Activated B cell treated with CpG ODN at 0.5 μM for 24 hours (primary cell): ENCODE measurements at regions not wholly inside any gene's neighbourhood (a gene's known extent, or its start where the extent isn't known, plus 50 kb on each side); places are given as distances from the start of the nearest gene placed in this dataset.
"Not testable (repeated sequence)": the region's sequence is repeated elsewhere in the genome, so short reads cannot be mapped to it uniquely, and the experiment has no call there.

ENCODE experiments used
- ATAC-seq: fragments of 200-7000 bp; cut with Tn5 transposase; one replicate; pipeline ENCODE4 v1.10.0; 2021; ENCODE audit warnings: low read depth, mild to moderate bottlenecking, moderate library complexity
- CTCF ChIA-PET: fragments of 350-600 bp; sonication (Branson Sonifier 250); formaldehyde crosslinking; loops from one replicate; lab custom pipeline; 2021; ENCODE audit warnings: antibody characterized with exemption; lab: Charles Lee
- POLR2A ChIA-PET: fragments of 350-600 bp; sonication (Branson Sonifier 250); formaldehyde crosslinking; loops from one replicate; lab custom pipeline; 2021; ENCODE audit warnings: antibody characterized with exemption; lab: Charles Lee
- DNase-seq: peaks from one replicate; pipeline ENCODE4 v3.0.0; 2022
- H3K27ac Mint-ChIP-seq: one replicate; pipeline ENCODE4 v1.8.0; 2020; ENCODE audit warnings: mixed read lengths
- H3K27me3 Mint-ChIP-seq: one replicate; pipeline ENCODE4 v1.8.0; 2021; ENCODE audit warnings: mixed read lengths
- H3K36me3 Mint-ChIP-seq: one replicate; pipeline ENCODE4 v1.8.0; 2021; ENCODE audit warnings: low read depth, mixed read lengths
- H3K4me1 Mint-ChIP-seq: one replicate; pipeline ENCODE4 v1.8.0; 2021; ENCODE audit warnings: mixed read lengths
- H3K4me3 Mint-ChIP-seq: one replicate; pipeline ENCODE4 v1.8.0; 2020; ENCODE audit warnings: mild to moderate bottlenecking, mixed read lengths
- H3K9me3 Mint-ChIP-seq: one replicate; pipeline ENCODE4 v1.8.0; 2020; ENCODE audit warnings: mixed read lengths
- CTCF ChIP-seq: fragments of 200-600 bp; IDR thresholded peaks from one replicate; pipeline ENCODE4 v1.8.0; 2022; ENCODE audit warnings: antibody characterized with exemption, mild to moderate bottlenecking
- intact Hi-C: fragments of 100-400 bp; cut with micrococcal nuclease; formaldehyde crosslinking; loops from one replicate; pipeline ENCODE4 v1.15.1; 2024

GRCh38 chr2:177002983-177003382 is 209.6 kb upstream of the HNRNPA3 start:
- ATAC-seq = no peak
- no peak for DNase-seq
- no peak for TF ChIP-seq CTCF
- CTCF ChIA-PET = no interaction called here
- POLR2A ChIA-PET = no interaction called here
- H3K36me3 Mint-ChIP-seq = no peaks in the 10 kb centered on the region
- no peaks in the 10 kb centered on the region for H3K9me3 Mint-ChIP-seq
- no peaks in the 10 kb centered on the region for H3K27me3 Mint-ChIP-seq
- peaks cover 6% of the 10 kb centered on the region for H3K4me1 Mint-ChIP-seq
- no peak overlapping the region for H3K4me3 Mint-ChIP-seq
- intact Hi-C loops = no loop called here
- H3K27ac Mint-ChIP-seq = no peak overlapping the region

- H3K9me3 Mint-ChIP-seq, POLR2A ChIA-PET, intact Hi-C loops, H3K4me3 Mint-ChIP-seq, DNase-seq, H3K36me3 Mint-ChIP-seq, H3K4me1 Mint-ChIP-seq, H3K27ac Mint-ChIP-seq, CTCF ChIA-PET, ATAC-seq: not testable (repeated sequence)
- H3K27me3 Mint-ChIP-seq = peaks cover 12% of the 10 kb centered on the region
These were observed 204.9 kb upstream of the HNRNPA3 start for GRCh38 chr2:177007726-177008125.

GRCh38 chr2:177008662-177009061 is 203.9 kb upstream of the HNRNPA3 start:
- H3K9me3 Mint-ChIP-seq, H3K4me3 Mint-ChIP-seq, intact Hi-C loops, H3K4me1 Mint-ChIP-seq, CTCF ChIA-PET, H3K27ac Mint-ChIP-seq, ATAC-seq, H3K36me3 Mint-ChIP-seq, POLR2A ChIA-PET, DNase-seq: not testable (repeated sequence)
- peaks cover 12% of the 10 kb centered on the region for H3K27me3 Mint-ChIP-seq

GRCh38 chr2:177010146-177010545 is 202.4 kb upstream of the HNRNPA3 start:
- intact Hi-C loops = no loop called here
- POLR2A ChIA-PET = no interaction called here
- TF ChIP-seq CTCF = no peak
- Mint-ChIP-seq H3K9me3 (no peaks in the 10 kb centered on the region), H3K4me3 (no peak overlapping the region), H3K4me1 (peaks cover 2% of the 10 kb centered on the region), H3K36me3 (no peaks in the 10 kb centered on the region), H3K27ac (no peak overlapping the region), H3K27me3 (peaks cover 12% of the 10 kb centered on the region)
- DNase-seq = no peak
- CTCF ChIA-PET = no interaction called here
- no peak for ATAC-seq

- peaks cover 2% of the 10 kb centered on the region for H3K4me1 Mint-ChIP-seq
- no peak for ATAC-seq
- H3K36me3 Mint-ChIP-seq = no peaks in the 10 kb centered on the region
- ChIA-PET CTCF (no interaction called here), POLR2A (no interaction called here)
- DNase-seq = no peak
- peaks cover 15% of the 10 kb centered on the region for H3K27me3 Mint-ChIP-seq
- TF ChIP-seq CTCF = no peak
- no peak overlapping the region for H3K4me3 Mint-ChIP-seq
- intact Hi-C loops = no loop called here
- no peak overlapping the region for H3K27ac Mint-ChIP-seq
- H3K9me3 Mint-ChIP-seq = no peaks in the 10 kb centered on the region
These were observed 201.7 kb upstream of the HNRNPA3 start for GRCh38 chr2:177010861-177011260.

- POLR2A ChIA-PET = no interaction called here
- intact Hi-C loops = no loop called here
- CTCF ChIA-PET = no interaction called here
These were observed 197.6 kb upstream of the HNRNPA3 start for GRCh38 chr2:177014946-177015345.

More at GRCh38 chr2:177014946-177015345, 197.6 kb upstream of the HNRNPA3 start:
- DNase-seq (no peak), ATAC-seq (no peak)
- H3K36me3 Mint-ChIP-seq = no peaks in the 10 kb centered on the region
- no peaks in the 10 kb centered on the region for H3K9me3 Mint-ChIP-seq
- H3K4me1 Mint-ChIP-seq = no peaks in the 10 kb centered on the region
- H3K27ac Mint-ChIP-seq = no peak overlapping the region
- TF ChIP-seq CTCF = no peak
- H3K27me3 Mint-ChIP-seq = peaks cover 10% of the 10 kb centered on the region
- H3K4me3 Mint-ChIP-seq = no peak overlapping the region
